ENCODE measurements at regions not wholly inside any gene's neighbourhood (a gene's known extent, or its start where the extent isn't known, plus 50 kb on each side); places are given as distances from the start of the nearest gene placed in this dataset.

DNA sequence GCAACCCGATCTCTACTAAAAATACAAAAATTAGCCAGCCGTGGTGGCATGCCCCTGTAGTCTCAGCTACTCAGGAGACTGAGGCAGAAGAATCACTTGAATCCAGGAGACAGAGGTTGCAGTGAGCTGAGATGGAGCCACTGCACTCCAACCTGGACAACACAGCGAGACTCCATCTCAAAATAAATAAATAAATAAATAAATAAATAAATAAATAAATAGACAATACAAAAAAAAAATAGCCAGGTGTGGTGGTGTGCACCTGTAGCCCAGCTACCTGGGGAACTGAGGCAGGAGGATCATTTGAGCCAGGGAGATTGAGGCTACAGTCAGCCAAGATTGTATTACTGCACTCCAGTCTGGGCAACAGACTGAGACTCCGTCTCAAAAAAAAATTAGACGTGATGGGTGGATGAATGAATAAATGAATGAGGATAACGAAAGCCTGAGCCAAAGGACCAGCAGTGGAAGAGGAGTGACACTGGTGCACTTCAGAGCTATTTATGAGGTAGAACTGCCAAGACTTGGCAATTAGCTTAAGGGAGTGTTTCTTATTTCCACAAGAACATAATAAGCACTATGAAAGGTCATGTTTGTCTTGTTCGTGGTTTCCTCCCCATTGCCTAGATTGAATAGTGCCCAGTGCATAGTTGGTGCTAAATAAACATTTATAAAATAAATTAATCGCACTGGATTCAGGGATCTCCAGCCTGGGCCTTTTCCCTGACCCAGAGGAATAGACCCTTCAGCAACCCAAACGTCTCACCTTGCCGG lies 232.2 kb downstream of the IDS start:
- TF ChIP-seq CTCF (IDR thresholded peaks at IDR 0.05) (no peak), POLR2A (IDR thresholded peaks at IDR 0.05) (no peak)
